Gastroesophageal sphincter (tissue), 3 donors: ENCODE measurements at regions not wholly inside any gene's neighbourhood (a gene's known extent, or its start where the extent isn't known, plus 50 kb on each side); places are given as distances from the start of the nearest gene placed in this dataset.
"Not testable (repeated sequence)": the region's sequence is repeated elsewhere in the genome, so short reads cannot be mapped to it uniquely, and the experiment has no call there.

Experiments used
- CTCF ChIP-seq, 4 experiments: fragments of 200-600 bp in 2 of 4; fragments of 450-650 bp in 2 of 4; sonication (generic) in 1 of 4; IDR thresholded peaks; one replicate each; pipeline ENCODE4 v1.5.1; 2017 to 2019; ENCODE audit warnings: antibody characterized with exemption in 4 of 4, mild to moderate bottlenecking in 2 of 4, moderate library complexity in 2 of 4
- EP300 ChIP-seq: sonication (generic); formaldehyde crosslinking; IDR thresholded peaks from one replicate; pipeline ENCODE4 v1.6.1; 2017; ENCODE audit warnings: antibody characterized with exemption, mild to moderate bottlenecking
- POLR2A ChIP-seq, 2 donors: fragments of 450-650 bp; IDR thresholded peaks; one replicate each; pipeline ENCODE4 v1.6.1; 2017; ENCODE audit warnings: antibody characterized with exemption in 2 of 2, mild to moderate bottlenecking in 2 of 2, moderate library complexity in 1 of 2
- POLR2AphosphoS5 ChIP-seq: sonication (generic); formaldehyde crosslinking; IDR thresholded peaks from one replicate; pipeline ENCODE4 v1.6.1; 2017; ENCODE audit warnings: antibody characterized with exemption

GRCh38 chr1:120614931-120615639 lies 108.7 kb upstream of the NBPF26 start:
- not testable (repeated sequence) for TF ChIP-seq EP300; CTCF (IDR thresholded peaks at IDR 0.05); POLR2AphosphoS5; POLR2A (IDR thresholded peaks at IDR 0.05)
